Astrocyte of the cerebellum (primary cell): ENCODE measurements at regions not wholly inside any gene's neighbourhood (a gene's known extent, or its start where the extent isn't known, plus 50 kb on each side); places are given as distances from the start of the nearest gene placed in this dataset.
"Not testable (repeated sequence)": the region's sequence is repeated elsewhere in the genome, so short reads cannot be mapped to it uniquely, and the experiment has no call there.

Experiments
- DNase-seq: peaks from one replicate; pipeline ENCODE4 v3.0.0-alpha.2; 2011; ENCODE audit warnings: low read depth
- H3K4me3 ChIP-seq: 2 replicates; pipeline ENCODE4 v1.5.1; 2011; ENCODE audit warnings: mild to moderate bottlenecking, low read depth, low read length, moderate library complexity
- CTCF ChIP-seq: IDR thresholded peaks from 2 replicates; pipeline ENCODE4 v1.5.1; 2012; ENCODE audit warnings: low read length, low read depth, moderate library complexity, mild to moderate bottlenecking; ENCODE audit errors: missing control alignments
- in situ Hi-C: cut with HindIII; loops from 2 replicates; pipeline ENCODE4 v1.10.0; 2017; ENCODE audit warnings: low sequenced_read_pairs

GRCh38 chr5:38793099-38793498 is 52.7 kb upstream of the OSMR start:
- no peak for TF ChIP-seq CTCF
- in situ Hi-C loops = no loop called here

DNA sequence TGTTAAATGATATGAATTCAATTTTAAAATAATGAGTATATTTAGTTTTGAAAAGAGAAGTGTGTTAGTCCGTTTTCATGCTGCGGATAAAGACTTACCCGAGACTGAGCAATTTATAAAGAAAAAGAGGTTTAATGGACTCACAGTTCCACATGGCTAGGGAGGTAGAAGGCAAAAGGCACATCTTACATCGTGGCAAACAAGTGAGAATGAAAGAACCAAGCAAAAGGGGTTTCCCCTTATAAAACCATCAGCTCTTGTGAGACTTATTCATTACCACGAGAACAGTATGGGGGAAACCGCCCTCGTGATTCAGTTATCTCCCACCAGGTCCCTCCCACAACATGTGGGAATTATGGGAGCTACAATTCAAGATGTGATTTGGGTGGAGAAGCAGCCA is 51.8 kb upstream of the OSMR start:
- in situ Hi-C loops, DNase-seq, H3K4me3 ChIP-seq: not testable (repeated sequence)

More at GRCh38 chr5:38793099-38793498, 52.7 kb upstream of the OSMR start:
- no peak overlapping the region for H3K4me3 ChIP-seq
- DNase-seq = no peak

DNA sequence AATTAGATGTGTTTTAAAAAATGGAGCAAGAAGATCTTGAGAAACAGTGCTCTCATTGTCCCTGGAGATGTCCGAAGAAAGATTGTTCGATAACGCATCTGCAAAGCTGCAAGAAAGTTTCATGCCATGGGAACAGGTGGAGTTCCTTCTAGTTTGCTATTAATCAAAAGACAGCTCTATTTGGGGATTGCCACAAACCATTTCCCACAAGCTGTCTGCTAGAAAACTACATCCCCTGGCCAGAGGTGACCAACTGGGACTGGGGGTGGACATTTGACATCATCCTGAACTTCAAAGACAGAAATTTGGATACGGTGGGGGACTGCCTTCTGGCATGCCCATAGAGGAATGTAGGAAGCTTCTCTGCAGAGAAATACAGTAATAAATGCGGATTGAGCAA is 50.8 kb upstream of the OSMR start:
- H3K4me3 ChIP-seq = no peak overlapping the region
- DNase-seq = no peak
- no peak for TF ChIP-seq CTCF
- in situ Hi-C loops = no loop called here

DNA sequence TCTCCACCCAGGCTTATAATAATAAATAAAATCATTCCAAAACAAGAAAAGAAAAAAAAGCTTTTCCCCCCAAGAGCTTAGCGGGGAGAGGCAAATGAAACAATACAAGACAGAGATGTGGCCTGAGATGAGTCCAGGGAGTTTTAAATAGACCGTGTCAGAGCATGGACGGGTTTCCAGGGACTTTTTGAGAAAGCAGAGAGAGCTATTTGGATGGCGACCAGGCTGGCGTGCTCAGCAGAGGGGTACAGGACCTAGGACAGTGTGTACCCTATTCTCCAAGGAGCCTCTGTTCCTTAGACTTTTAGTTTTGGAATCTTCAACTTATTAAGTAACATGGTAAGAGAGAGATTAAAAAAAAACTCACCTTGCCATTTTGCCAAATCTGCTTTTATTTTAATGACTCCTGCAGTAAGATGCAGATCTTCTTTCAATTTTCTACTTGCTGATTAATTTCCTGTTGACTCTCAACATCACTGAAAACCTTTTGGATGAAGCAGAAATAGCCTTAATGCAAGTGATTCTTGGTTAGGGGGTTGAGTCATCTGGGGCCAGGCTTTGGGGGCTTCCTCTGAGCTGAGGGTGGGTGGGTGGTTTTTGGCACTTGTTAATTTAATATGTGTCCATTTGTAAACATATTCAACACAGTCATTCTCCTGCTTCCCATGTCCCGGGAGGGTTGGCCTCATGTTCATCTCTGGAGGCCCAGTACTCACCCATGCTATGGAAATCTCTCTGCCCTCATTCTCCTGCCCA is 49.6 kb upstream of the OSMR start:
- H3K4me3 ChIP-seq = no peak overlapping the region
- DNase-seq = no peak
- in situ Hi-C loops = no loop called here
- no peak for TF ChIP-seq CTCF
